Erythroblast (primary cell): ENCODE measurements at regions not wholly inside any gene's neighbourhood (a gene's known extent, or its start where the extent isn't known, plus 50 kb on each side); places are given as distances from the start of the nearest gene placed in this dataset.

Source experiments
- GATA1 ChIP-seq: IDR thresholded peaks from 2 replicates; pipeline ENCODE4 v1.6.1; 2011; ENCODE audit warnings: low read depth, mild to moderate bottlenecking, control low read depth, low read length, moderate library complexity
- POLR2A ChIP-seq: IDR thresholded peaks from 2 replicates; pipeline ENCODE4 v1.6.1; 2011; ENCODE audit warnings: mild to moderate bottlenecking, low read length

GRCh38 chr5:74131250-74131649 is 505.3 kb downstream of the ARHGEF28 start:
- TF ChIP-seq POLR2A (no peak), GATA1 (no peak)
